Keratinocyte (primary cell): ENCODE measurements at regions not wholly inside any gene's neighbourhood (a gene's known extent, or its start where the extent isn't known, plus 50 kb on each side); places are given as distances from the start of the nearest gene placed in this dataset.

ENCODE experiments used
- DNase-seq: peaks from one replicate; pipeline ENCODE4 v3.0.0-alpha.2; 2011; ENCODE audit warnings: low read depth, missing footprints, low spot score
- FAIRE-seq: peaks from 2 replicates; lab custom pipeline; 2011; peaks lifted over from hg19 to GRCh38; lab: Jason Lieb, UNC
- H2AFZ ChIP-seq: 2 replicates; pipeline ENCODE4 v1.6.0; 2012; ENCODE audit warnings: low read length, control low read depth, inconsistent platforms; ENCODE audit not compliant: control insufficient read depth
- H3K27ac ChIP-seq: 2 replicates; pipeline ENCODE4 v1.5.1; 2011; ENCODE audit warnings: low read length; ENCODE audit not compliant: control insufficient read depth, insufficient read depth
- H3K27me3 ChIP-seq: 3 replicates; pipeline ENCODE4 v1.6.0; 2011; ENCODE audit warnings: low read length; ENCODE audit not compliant: control insufficient read depth, insufficient read depth; ENCODE audit errors: extremely low read depth
- H3K36me3 ChIP-seq, 2 experiments: 2 replicates in 1 of 2; 3 replicates in 1 of 2; pipeline ENCODE4 v1.5.1; 2011; ENCODE audit warnings: low read length in 2 of 2, mild to moderate bottlenecking in 1 of 2; ENCODE audit not compliant: control insufficient read depth in 2 of 2, insufficient read depth in 2 of 2; ENCODE audit errors: extremely low read depth in 1 of 2
- H3K4me1 ChIP-seq: 3 replicates; pipeline ENCODE4 v1.5.1; 2011; ENCODE audit warnings: low read length; ENCODE audit not compliant: control insufficient read depth, insufficient read depth; ENCODE audit errors: extremely low read depth
- H3K4me2 ChIP-seq: 3 replicates; pipeline ENCODE4 v1.6.0; 2011; ENCODE audit warnings: low read depth, low read length; ENCODE audit not compliant: control insufficient read depth, insufficient read depth; ENCODE audit errors: extremely low read depth
- H3K4me3 ChIP-seq, 3 experiments: fragments of 200-600 bp in 1 of 3; sonication (generic) in 1 of 3; 2 replicates in 2 of 3; 3 replicates in 1 of 3; pipeline ENCODE4 v1.5.1; 2011 to 2016; ENCODE audit warnings: low read length in 3 of 3, mild to moderate bottlenecking in 3 of 3, control low read depth in 2 of 3, inconsistent platforms in 1 of 3, low read depth in 1 of 3, mixed read lengths in 1 of 3, mixed run types in 1 of 3, moderate library complexity in 1 of 3; ENCODE audit not compliant: control insufficient read depth in 2 of 3, insufficient read depth in 2 of 3; ENCODE audit errors: extremely low read depth in 1 of 3
- H3K79me2 ChIP-seq: 2 replicates; pipeline ENCODE4 v1.6.0; 2012; ENCODE audit warnings: low read length; ENCODE audit not compliant: control insufficient read depth, insufficient read depth
- H3K9ac ChIP-seq: 3 replicates; pipeline ENCODE4 v1.6.0; 2011; ENCODE audit warnings: low read length; ENCODE audit not compliant: control insufficient read depth, insufficient read depth; ENCODE audit errors: extremely low read depth
- H3K9me1 ChIP-seq: 3 replicates; pipeline ENCODE4 v1.6.0; 2011; ENCODE audit warnings: low read length; ENCODE audit not compliant: control insufficient read depth, insufficient read depth; ENCODE audit errors: extremely low read depth
- H3K9me3 ChIP-seq: 2 replicates; pipeline ENCODE4 v1.5.1; 2012; ENCODE audit warnings: low read depth, low read length; ENCODE audit not compliant: control insufficient read depth
- H4K20me1 ChIP-seq: 3 replicates; pipeline ENCODE4 v1.6.0; 2011; ENCODE audit warnings: low read length; ENCODE audit not compliant: control insufficient read depth, insufficient read depth; ENCODE audit errors: extremely low read depth
- CTCF ChIP-seq, 3 experiments: IDR thresholded peaks in 1 of 3; conservative IDR thresholded peaks in 1 of 3; optimal IDR thresholded peaks in 1 of 3; 2 replicates in 2 of 3; 3 replicates in 1 of 3; pipeline versions ENCODE3 to v1.5.1; 2011; ENCODE audit warnings: low read length in 3 of 3, mild to moderate bottlenecking in 3 of 3, moderate library complexity in 2 of 3, control low read depth in 1 of 3, inconsistent platforms in 1 of 3; ENCODE audit not compliant: insufficient read depth in 2 of 3; ENCODE audit errors: extremely low read depth in 1 of 3
- EZH2 ChIP-seq: IDR thresholded peaks from one replicate; pipeline ENCODE4 v1.6.1; 2012; ENCODE audit warnings: inconsistent platforms, mild to moderate bottlenecking, low read length, moderate library complexity
- dilution Hi-C: fragments of 300-500 bp; cut with MboI; formaldehyde crosslinking; loops from one replicate; pipeline ENCODE4 v1.7.0; 2020; ENCODE audit warnings: low sequenced_read_pairs; ENCODE audit not compliant: extremely low pct_ligation_motif_present

- Histone ChIP-seq H3K9ac (no peak overlapping the region), H3K9me1 (no peaks in the 10 kb centered on the region), H3K4me1 (peaks cover 4% of the 10 kb centered on the region), H3K36me3 (no peaks in the 10 kb centered on the region), H3K4me3 (no peak overlapping the region), H4K20me1 (no peaks in the 10 kb centered on the region), H3K27ac (no peak overlapping the region), H2AFZ (no peak overlapping the region), H3K4me2 (no peak overlapping the region), H3K9me3 (peaks cover 2% of the 10 kb centered on the region), H3K79me2 (no peaks in the 10 kb centered on the region), H3K27me3 (no peaks in the 10 kb centered on the region)
- dilution Hi-C loops: no loop called here
- no peak for DNase-seq
- no peak for FAIRE-seq
- no peak for TF ChIP-seq CTCF (optimal IDR thresholded peaks at IDR 0.05 in 1 of 3, IDR thresholded peaks at IDR 0.05 in 1 of 3, conservative IDR thresholded peaks at IDR 0.05 in 1 of 3; ENCODE audit: extremely low read depth in 1 of 3, insufficient read depth in 2 of 3, low read length in 3 of 3)
- no peak for TF ChIP-seq EZH2
Measured at GRCh38 chr9:129356871-129357772, 179.1 kb upstream of the IER5L start.

GRCh38 chr9:129355631-129356030, 177.6 kb upstream of the IER5L start:
- H3K9me3 ChIP-seq: peaks cover 2% of the 10 kb centered on the region
- H3K9me1 ChIP-seq: no peaks in the 10 kb centered on the region
- H3K27me3 ChIP-seq: no peaks in the 10 kb centered on the region
- no peaks in the 10 kb centered on the region for H3K36me3 ChIP-seq
- H3K4me1 ChIP-seq: no peaks in the 10 kb centered on the region
- H3K9ac ChIP-seq: no peak overlapping the region
- no peak overlapping the region for H3K4me2 ChIP-seq
- FAIRE-seq: no peak
- H2AFZ ChIP-seq: no peak overlapping the region
- dilution Hi-C loops: no loop called here
- H3K27ac ChIP-seq: no peak overlapping the region
- TF ChIP-seq CTCF (optimal IDR thresholded peaks at IDR 0.05 in 1 of 3, IDR thresholded peaks at IDR 0.05 in 1 of 3, conservative IDR thresholded peaks at IDR 0.05 in 1 of 3; ENCODE audit: extremely low read depth in 1 of 3, insufficient read depth in 2 of 3, low read length in 3 of 3) (no peak), EZH2 (no peak)
- H3K4me3 ChIP-seq: no peak overlapping the region
- no peak for DNase-seq
- H3K79me2 ChIP-seq: no peaks in the 10 kb centered on the region
- H4K20me1 ChIP-seq: no peaks in the 10 kb centered on the region
